HG02588 (cell line): ENCODE measurements at regions not wholly inside any gene's neighbourhood (a gene's known extent, or its start where the extent isn't known, plus 50 kb on each side); places are given as distances from the start of the nearest gene placed in this dataset.

Experiments used
- ATAC-seq: cut with Tn5 transposase; IDR thresholded peaks from one replicate; pipeline ENCODE4 v1.9.1; 2021; ENCODE audit warnings: mild to moderate bottlenecking, moderate library complexity; ENCODE audit not compliant: unreplicated experiment

DNA sequence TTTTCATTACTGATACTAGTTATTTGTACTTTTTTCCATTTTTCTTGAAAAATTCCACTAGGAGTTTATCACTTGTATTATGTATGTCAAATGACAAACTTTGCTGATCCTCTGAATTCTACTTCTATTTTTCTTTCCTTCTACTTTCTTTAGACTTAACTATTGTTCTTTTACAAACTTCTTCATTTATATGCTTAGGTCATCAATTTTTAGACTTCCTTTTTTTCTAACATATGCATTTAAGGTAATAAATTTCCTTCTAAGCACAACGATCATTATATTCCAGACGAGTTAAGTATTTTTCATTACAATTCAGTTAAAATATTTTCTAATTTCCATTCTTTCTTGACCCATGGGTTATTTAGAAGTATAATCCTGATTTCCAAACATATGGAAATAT is 240.8 kb downstream of the NHLRC3 start:
- no peak for ATAC-seq

DNA sequence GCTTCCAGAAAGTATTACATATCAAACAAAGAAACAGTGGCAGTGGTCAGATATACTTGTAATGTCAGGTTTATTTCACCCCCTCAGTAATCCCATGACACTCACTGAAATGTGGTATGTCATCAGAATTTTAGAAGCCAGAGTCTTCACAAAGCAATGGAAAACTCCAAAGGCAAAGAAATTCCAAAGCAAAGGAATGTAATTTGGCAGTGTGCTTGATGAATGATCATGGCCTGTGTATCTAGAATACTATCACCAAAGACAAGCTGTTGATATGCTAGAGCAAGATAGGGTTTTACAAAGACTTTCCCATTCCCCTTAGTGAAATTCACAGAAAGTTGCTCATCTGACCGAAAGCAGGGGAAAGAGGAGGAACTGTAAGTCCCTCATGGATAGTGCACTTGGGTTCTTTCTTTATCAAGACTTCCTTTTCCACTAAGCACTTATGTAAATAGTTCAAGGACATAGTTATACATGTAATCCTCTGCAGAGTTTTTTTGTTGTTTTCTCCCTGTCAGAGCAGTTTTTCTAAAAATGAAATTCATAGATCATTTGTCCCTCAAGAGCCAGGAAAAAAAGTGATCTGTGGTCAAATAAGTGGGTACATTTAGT is 243.4 kb downstream of the NHLRC3 start:
- no peak for ATAC-seq

DNA sequence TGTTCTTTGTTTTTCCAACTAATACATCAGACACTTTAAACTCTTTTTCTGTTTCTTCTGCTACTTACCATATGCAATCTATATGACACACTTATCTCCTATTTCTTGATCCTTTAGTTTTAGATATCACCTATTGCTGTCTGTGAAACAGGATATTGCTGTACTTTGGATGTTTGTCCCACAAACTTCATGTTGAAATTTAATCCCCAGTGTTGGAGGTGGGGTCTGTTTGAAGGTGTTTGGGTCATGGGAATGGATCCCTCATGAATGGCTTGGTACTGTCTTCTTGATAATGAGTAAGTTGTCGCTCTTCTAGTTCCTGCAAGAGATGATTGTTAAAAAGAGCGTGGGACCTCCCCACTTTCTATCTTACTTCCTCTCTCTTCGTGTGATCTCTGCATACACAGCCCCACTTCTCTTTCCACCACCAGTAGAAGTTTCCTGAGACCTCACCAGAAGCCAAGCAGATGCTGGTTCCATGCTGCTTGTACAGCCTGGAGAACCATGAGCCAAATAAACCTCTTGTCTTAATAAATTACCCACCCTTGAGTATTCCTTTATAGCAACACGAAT is 244.2 kb downstream of the NHLRC3 start:
- peak; percentile 99 for ATAC-seq

DNA sequence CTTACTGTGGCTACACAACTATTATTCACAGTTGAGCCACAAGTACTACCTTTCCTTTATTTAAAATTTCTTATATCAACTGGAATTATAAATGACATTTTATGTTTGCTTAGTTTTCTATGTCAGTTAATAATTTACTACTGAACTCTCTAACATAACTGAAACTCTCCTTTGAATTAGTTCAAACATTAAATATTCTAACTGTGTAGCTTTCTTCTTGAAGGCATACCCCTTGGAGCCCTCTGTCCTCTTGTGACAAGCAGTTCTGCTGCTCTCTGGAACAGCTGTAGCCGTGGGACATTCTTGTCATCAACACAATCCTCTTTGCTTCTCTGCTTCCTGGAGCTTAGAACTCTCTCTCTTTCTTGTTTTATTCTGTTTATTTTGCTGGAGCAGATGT is 244.8 kb downstream of the NHLRC3 start:
- ATAC-seq = no peak

DNA sequence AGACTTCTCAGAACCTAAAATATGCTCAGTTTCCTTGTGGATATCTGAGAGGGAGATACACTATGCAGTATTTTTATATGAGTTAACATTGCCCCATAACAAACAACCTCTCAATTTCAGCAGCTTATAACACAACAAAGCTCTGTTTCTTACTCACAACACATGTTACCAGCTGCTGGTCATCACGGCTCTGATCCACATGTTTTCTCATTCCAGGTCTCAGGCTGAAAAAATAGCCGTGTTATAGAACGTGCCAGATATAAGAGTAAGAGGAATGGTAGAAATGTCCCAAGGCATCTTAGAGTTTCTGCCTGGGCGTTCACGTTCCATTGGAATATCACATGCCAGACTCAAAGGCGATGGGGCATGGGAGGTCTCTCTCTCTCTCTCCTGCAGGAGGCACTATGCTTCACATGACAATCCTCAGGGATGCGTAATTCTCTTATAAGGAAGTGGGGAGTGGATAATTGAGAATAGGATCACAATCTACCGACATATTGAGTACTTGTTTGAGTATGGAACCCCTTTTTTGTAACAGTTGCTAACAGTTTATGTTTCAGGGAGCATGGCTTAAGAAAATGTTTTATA is 246.6 kb downstream of the NHLRC3 start:
- no peak for ATAC-seq
